PC-3 (cell line): ENCODE measurements at regions not wholly inside any gene's neighbourhood (a gene's known extent, or its start where the extent isn't known, plus 50 kb on each side); places are given as distances from the start of the nearest gene placed in this dataset.

ENCODE experiments used
- ATAC-seq: fragments of 200-7000 bp; cut with Tn5 transposase; 2 replicates; pipeline ENCODE4 v1.9.1; 2020; ENCODE audit warnings: mild to moderate bottlenecking, moderate library complexity
- BruUV-seq: library from RNA; stranded (reverse); fragments of 400-500 nt; replicated peaks from 2 replicates; lab custom pipeline; 2021; lab: Mats Ljungman, UMichigan
- CTCF ChIA-PET: fragments of 300-600 bp; sonication (Branson Sonifier 250); formaldehyde crosslinking; loops from one replicate; lab custom pipeline; 2022; ENCODE audit warnings: antibody characterized with exemption; lab: Charles Lee
- POLR2A ChIA-PET: fragments of 300-600 bp; sonication (Branson Sonifier 250); formaldehyde crosslinking; loops from one replicate; lab custom pipeline; 2022; ENCODE audit warnings: antibody characterized with exemption; ENCODE audit not compliant: unreplicated experiment; lab: Charles Lee
- DNase-seq: peaks from one replicate; pipeline ENCODE4 v3.0.0-alpha.2; 2015
- H2AFZ ChIP-seq: fragments of 300-600 bp; sonication (generic); 2 replicates; pipeline ENCODE4 v1.6.0; 2016; ENCODE audit warnings: antibody characterized with exemption, low read length
- H3F3A ChIP-seq: fragments of 300-600 bp; sonication (generic); one replicate; pipeline ENCODE4 v1.6.0; 2017; ENCODE audit warnings: antibody characterized with exemption, low read length, control low read depth, mild to moderate bottlenecking; ENCODE audit not compliant: unreplicated experiment
- H3K27ac ChIP-seq: fragments of 300-600 bp; sonication (generic); 2 replicates; pipeline ENCODE4 v1.5.1; 2016; ENCODE audit warnings: mild to moderate bottlenecking, low read length
- H3K27me3 ChIP-seq: fragments of 300-600 bp; sonication (generic); 2 replicates; pipeline ENCODE4 v1.6.1; 2016; ENCODE audit warnings: low read length, mixed read lengths
- H3K36me3 ChIP-seq: fragments of 300-600 bp; sonication (generic); 2 replicates; pipeline ENCODE4 v1.6.1; 2016; ENCODE audit warnings: low read depth, mixed run types, low read length, mixed read lengths
- H3K4me1 ChIP-seq: fragments of 300-600 bp; sonication (generic); 2 replicates; pipeline ENCODE4 v1.5.1; 2016; ENCODE audit warnings: low read length; ENCODE audit not compliant: insufficient read depth
- H3K4me2 ChIP-seq: fragments of 300-600 bp; sonication (generic); 2 replicates; pipeline ENCODE4 v1.6.0; 2016; ENCODE audit warnings: low read length
- H3K4me3 ChIP-seq: fragments of 300-600 bp; sonication (generic); 2 replicates; pipeline ENCODE4 v1.5.1; 2016; ENCODE audit warnings: mild to moderate bottlenecking, low read length, mixed read lengths
- H3K79me2 ChIP-seq: fragments of 300-600 bp; sonication (generic); 2 replicates; pipeline ENCODE4 v1.6.1; 2017; ENCODE audit warnings: low read length, mixed read lengths
- H3K9ac ChIP-seq: fragments of 300-600 bp; sonication (generic); 2 replicates; pipeline ENCODE4 v1.6.0; 2016; ENCODE audit warnings: mild to moderate bottlenecking, low read length
- H3K9me2 ChIP-seq: fragments of 300-600 bp; sonication (generic); replicated peaks from 2 replicates; pipeline ENCODE4 v1.6.1; 2016; ENCODE audit warnings: mixed run types, low read length, mixed read lengths
- H3K9me3 ChIP-seq: fragments of 300-600 bp; sonication (generic); 2 replicates; pipeline ENCODE4 v1.6.1; 2016; ENCODE audit warnings: low read length, mixed read lengths
- H4K20me1 ChIP-seq: fragments of 300-600 bp; sonication (generic); 2 replicates; pipeline ENCODE4 v1.6.1; 2016; ENCODE audit warnings: low read length, mixed read lengths
- EZH2 ChIP-seq: fragments of 300-600 bp; sonication (generic); IDR thresholded peaks from one replicate; pipeline ENCODE4 v1.6.1; 2017; ENCODE audit warnings: antibody characterized with exemption, mild to moderate bottlenecking, low read length; ENCODE audit not compliant: unreplicated experiment
- EZH2phosphoT487 ChIP-seq: fragments of 300-600 bp; sonication (generic); IDR thresholded peaks from 2 replicates; pipeline ENCODE4 v1.6.1; 2018; ENCODE audit warnings: mild to moderate bottlenecking, antibody characterized with exemption, low read length, borderline replicate concordance
- intact Hi-C: fragments of 100-400 bp; cut with micrococcal nuclease; formaldehyde crosslinking; loops from 2 replicates; pipeline ENCODE4 v1.9.0; 2023
- TF ChIP-seq, protein P1 (sequence below): fragments of 300-600 bp; sonication (generic); conservative IDR thresholded peaks from 2 replicates; pipeline ENCODE4 v1.5.1; 2017; ENCODE audit warnings: antibody characterized with exemption, low read depth, mild to moderate bottlenecking, low read length

DNA sequence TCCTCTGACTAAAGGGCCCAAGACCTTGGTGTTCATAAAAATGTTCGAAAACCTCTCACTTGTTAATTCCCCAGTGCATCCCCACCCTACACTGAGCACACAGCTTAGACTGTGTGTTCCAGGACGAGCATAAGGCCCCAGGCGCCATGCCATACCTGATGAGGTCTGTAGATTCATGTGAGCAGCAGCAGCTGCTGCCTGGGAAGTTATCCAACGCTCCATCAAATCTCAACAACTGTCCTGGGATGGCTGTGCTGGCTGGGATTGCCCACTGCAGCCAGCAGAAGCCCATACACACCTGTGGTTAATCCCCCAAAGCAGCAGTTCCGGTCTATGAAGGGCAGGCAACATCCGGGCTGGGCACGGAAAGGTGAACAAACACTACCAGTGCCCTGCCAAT is 391.2 kb downstream of the IL20RB start:
- intact Hi-C loops, result no loop called here
- Histone ChIP-seq H3K27ac (no peak overlapping the region), H3K9ac (no peak overlapping the region), H3K9me2 (no peaks in the 10 kb centered on the region), H3K4me3 (no peak overlapping the region), H3F3A (no peaks in the 10 kb centered on the region), H3K4me1 (no peaks in the 10 kb centered on the region), H3K9me3 (no peaks in the 10 kb centered on the region), H4K20me1 (no peaks in the 10 kb centered on the region), H3K36me3 (no peaks in the 10 kb centered on the region), H3K4me2 (no peak overlapping the region), H3K27me3 (no peaks in the 10 kb centered on the region), H2AFZ (no peak overlapping the region), H3K79me2 (no peaks in the 10 kb centered on the region)
- DNase-seq (no peak), ATAC-seq (no peak)
- no TSS peak for BruUV-seq
- TF ChIP-seq, protein P1, sequence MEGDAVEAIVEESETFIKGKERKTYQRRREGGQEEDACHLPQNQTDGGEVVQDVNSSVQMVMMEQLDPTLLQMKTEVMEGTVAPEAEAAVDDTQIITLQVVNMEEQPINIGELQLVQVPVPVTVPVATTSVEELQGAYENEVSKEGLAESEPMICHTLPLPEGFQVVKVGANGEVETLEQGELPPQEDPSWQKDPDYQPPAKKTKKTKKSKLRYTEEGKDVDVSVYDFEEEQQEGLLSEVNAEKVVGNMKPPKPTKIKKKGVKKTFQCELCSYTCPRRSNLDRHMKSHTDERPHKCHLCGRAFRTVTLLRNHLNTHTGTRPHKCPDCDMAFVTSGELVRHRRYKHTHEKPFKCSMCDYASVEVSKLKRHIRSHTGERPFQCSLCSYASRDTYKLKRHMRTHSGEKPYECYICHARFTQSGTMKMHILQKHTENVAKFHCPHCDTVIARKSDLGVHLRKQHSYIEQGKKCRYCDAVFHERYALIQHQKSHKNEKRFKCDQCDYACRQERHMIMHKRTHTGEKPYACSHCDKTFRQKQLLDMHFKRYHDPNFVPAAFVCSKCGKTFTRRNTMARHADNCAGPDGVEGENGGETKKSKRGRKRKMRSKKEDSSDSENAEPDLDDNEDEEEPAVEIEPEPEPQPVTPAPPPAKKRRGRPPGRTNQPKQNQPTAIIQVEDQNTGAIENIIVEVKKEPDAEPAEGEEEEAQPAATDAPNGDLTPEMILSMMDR, result no peak
- TF ChIP-seq EZH2phosphoT487, result no peak
- no peak for TF ChIP-seq EZH2
- ChIA-PET CTCF (no interaction called here), POLR2A (no interaction called here)

DNA sequence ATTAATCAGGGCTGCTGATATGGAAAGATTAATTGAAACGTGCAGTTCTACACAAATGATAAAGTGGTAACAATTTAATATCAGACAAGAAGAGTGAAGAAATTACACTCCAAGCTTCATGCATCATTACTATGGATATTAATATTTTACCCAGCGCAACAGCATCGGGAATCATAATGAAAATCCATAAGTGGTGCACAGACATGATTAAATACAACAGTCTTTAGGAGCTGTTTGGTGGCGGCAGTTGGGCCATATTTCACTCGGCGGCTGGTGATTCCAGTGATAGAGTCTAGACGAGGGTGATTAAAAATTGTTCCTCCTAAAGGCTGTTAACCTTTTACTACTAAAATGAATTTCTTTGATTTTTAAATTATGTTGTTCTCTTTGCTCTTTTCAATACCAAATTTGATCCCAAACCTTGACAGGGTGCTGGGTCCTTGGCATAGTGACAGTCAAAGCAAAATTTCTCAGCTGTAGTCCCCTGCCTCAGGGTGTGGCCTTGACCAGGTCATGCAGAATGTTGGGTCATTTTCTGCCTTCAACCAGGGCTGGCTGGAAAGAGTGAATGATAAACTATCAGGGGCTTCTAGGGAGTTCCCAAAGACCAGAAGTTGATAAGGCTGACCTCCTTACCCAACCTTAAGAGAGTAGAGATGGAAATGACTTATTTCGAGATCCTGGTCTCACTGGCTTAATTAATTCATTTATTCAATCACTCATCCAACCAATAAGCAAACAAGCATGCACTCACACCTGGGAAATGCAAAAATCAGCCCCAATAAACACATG is 392.0 kb downstream of the IL20RB start:
- Histone ChIP-seq H4K20me1 (no peaks in the 10 kb centered on the region), H3K9me2 (no peaks in the 10 kb centered on the region), H3K4me1 (no peaks in the 10 kb centered on the region), H3K27ac (no peak overlapping the region), H3K79me2 (no peaks in the 10 kb centered on the region), H3K9ac (no peak overlapping the region), H3K9me3 (no peaks in the 10 kb centered on the region), H3K4me3 (no peak overlapping the region), H3F3A (no peaks in the 10 kb centered on the region), H3K36me3 (no peaks in the 10 kb centered on the region), H3K4me2 (no peak overlapping the region), H3K27me3 (no peaks in the 10 kb centered on the region), H2AFZ (no peak overlapping the region)
- no peak for TF ChIP-seq EZH2phosphoT487
- TF ChIP-seq EZH2, result no peak
- TF ChIP-seq, protein P1, result no peak
- POLR2A ChIA-PET, result no interaction called here
- ATAC-seq (no peak), DNase-seq (no peak)
- no TSS peak for BruUV-seq
- CTCF ChIA-PET, result no interaction called here
- intact Hi-C loops, result no loop called here

DNA sequence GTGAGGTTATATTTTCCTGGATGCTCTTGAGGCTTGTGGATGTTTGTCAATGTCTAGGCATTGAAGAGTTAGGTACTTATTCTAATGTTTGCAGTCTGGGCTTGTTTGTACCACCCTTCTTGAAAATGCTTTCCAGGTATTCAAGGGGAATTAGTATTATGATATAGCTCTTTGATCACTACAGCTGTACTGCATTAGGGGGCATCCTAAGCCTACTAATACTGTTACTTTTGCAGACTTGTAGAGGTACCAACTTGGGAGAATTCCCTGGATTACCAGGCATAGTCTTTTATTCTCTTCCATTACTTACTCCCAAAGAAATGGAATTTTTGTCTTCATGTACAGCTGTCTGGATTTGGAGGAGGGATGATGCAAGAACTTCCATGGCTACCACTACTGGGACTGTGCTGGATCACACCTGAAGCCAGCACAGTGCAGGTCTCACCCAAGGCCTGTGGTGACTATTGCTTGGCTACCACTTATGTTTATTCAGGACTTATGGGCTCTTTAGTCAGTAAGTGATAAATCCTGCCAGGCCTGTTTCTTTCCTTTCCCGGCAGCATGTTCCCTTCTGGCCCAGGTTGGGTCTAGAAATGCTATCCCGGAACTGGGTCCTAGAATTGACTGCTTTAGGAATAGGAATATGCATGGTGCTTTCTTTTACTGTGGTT is 402.9 kb downstream of the IL20RB start:
- Histone ChIP-seq H3K4me2 (no peak overlapping the region), H3K27ac (no peak overlapping the region), H3K79me2 (no peaks in the 10 kb centered on the region), H4K20me1 (no peaks in the 10 kb centered on the region), H3K4me3 (no peak overlapping the region), H2AFZ (no peak overlapping the region), H3K9ac (no peak overlapping the region), H3K36me3 (no peaks in the 10 kb centered on the region), H3K4me1 (no peaks in the 10 kb centered on the region), H3K27me3 (no peaks in the 10 kb centered on the region), H3F3A (no peaks in the 10 kb centered on the region), H3K9me3 (no peaks in the 10 kb centered on the region), H3K9me2 (no peaks in the 10 kb centered on the region)
- TF ChIP-seq EZH2 (no peak), EZH2phosphoT487 (no peak)
- TF ChIP-seq, protein P1, result no peak
- BruUV-seq, result no TSS peak
- ChIA-PET CTCF (no interaction called here), POLR2A (no interaction called here)
- intact Hi-C loops, result no loop called here
- ATAC-seq (no peak), DNase-seq (no peak)
